ENCODE measurements at regions not wholly inside any gene's neighbourhood (a gene's known extent, or its start where the extent isn't known, plus 50 kb on each side); places are given as distances from the start of the nearest gene placed in this dataset.

GRCh38 chr7:46153583-46153950 lies 232.5 kb upstream of the IGFBP3 start:
- TF ChIP-seq CTCF (IDR thresholded peaks at IDR 0.05; ENCODE audit: control extremely low read depth in 1 of 3, insufficient read depth in 1 of 3, low read depth in 1 of 3, low read length in 3 of 3) (no peak), POLR2A (IDR thresholded peaks at IDR 0.05; ENCODE audit: control extremely low read depth in 1 of 2, low read depth in 2 of 2, low read length in 2 of 2) (no peak), MAX (IDR thresholded peaks at IDR 0.05) (no peak), RNF2 (IDR thresholded peaks at IDR 0.05; ENCODE audit: borderline replicate concordance, low read depth, low read length, missing control alignments, poor library complexity, severe bottlenecking) (no peak), EZH2 (IDR thresholded peaks at IDR 0.05; ENCODE audit: low read depth, low read length, severe bottlenecking) (no peak), ATF2 (IDR thresholded peaks at IDR 0.05; ENCODE audit: low read length) (no peak), NANOG (IDR thresholded peaks at IDR 0.05; ENCODE audit: insufficient read depth, low read depth, low read length, poor library complexity, severe bottlenecking) (no peak), SUZ12 (IDR thresholded peaks at IDR 0.05; ENCODE audit: low read length) (no peak), RAD21 (IDR thresholded peaks at IDR 0.05 in 1 of 2, conservative IDR thresholded peaks at IDR 0.05 in 1 of 2; ENCODE audit: low read depth in 2 of 2, low read length in 2 of 2) (no peak), SIX5 (IDR thresholded peaks at IDR 0.05; ENCODE audit: low read depth, low read length) (no peak), JUND (IDR thresholded peaks at IDR 0.05; ENCODE audit: low read length) (no peak), SP1 (IDR thresholded peaks at IDR 0.05; ENCODE audit: low read depth, low read length) (no peak)

Data from H1 (cell line).